Spleen (tissue), 7 donors: ENCODE measurements at regions not wholly inside any gene's neighbourhood (a gene's known extent, or its start where the extent isn't known, plus 50 kb on each side); places are given as distances from the start of the nearest gene placed in this dataset.

ENCODE experiments used
- CTCF ChIP-seq, 11 experiments: fragments of 200-600 bp in 7 of 11; fragments of 450-650 bp in 4 of 11; sonication (generic) in 4 of 11; IDR thresholded peaks in 8 of 11; conservative IDR thresholded peaks in 3 of 11; 1 replicate in 7 of 11; 2 replicates in 4 of 11; pipeline versions ENCODE4 v1.4.0 to v1.8.0; 2016 to 2021; ENCODE audit warnings: antibody characterized with exemption in 11 of 11, inconsistent platforms in 4 of 11, mild to moderate bottlenecking in 1 of 11
- POLR2A ChIP-seq, 3 donors: fragments of 450-650 bp; IDR thresholded peaks; one replicate each; pipeline ENCODE4 v1.5.1; 2017; ENCODE audit warnings: antibody characterized with exemption in 3 of 3, mild to moderate bottlenecking in 1 of 3
- donor health status: DM: no; HTN: no; CAD: no; lungs with moderate emphysema.
- donor health status: DM: no; HTN: no; CAD: no.
- donor health status: DM: no; HTN: no; CAD: no.

- TF ChIP-seq CTCF (IDR thresholded peaks at IDR 0.05 in 8 of 11, conservative IDR thresholded peaks at IDR 0.05 in 3 of 11): no peak
- TF ChIP-seq POLR2A (IDR thresholded peaks at IDR 0.05): no peak
Observed at GRCh38 chr1:209377995-209378394, 205.5 kb upstream of the CAMK1G start.
